Fibroblast of lung (primary cell): ENCODE measurements at regions not wholly inside any gene's neighbourhood (a gene's known extent, or its start where the extent isn't known, plus 50 kb on each side); places are given as distances from the start of the nearest gene placed in this dataset.
A peak's percentile ranks its signal among the peaks of the same experiment; 100 is the strongest.

Experiments used
- DNase-seq, 2 donors: peaks; one replicate each; pipeline versions ENCODE4 v3.0.0 to v3.0.0-alpha.2; 2010; ENCODE audit warnings: low read depth in 2 of 2
- H2AFZ ChIP-seq: 2 replicates; pipeline ENCODE4 v1.5.1; 2012; ENCODE audit warnings: low read length, control low read depth, inconsistent platforms
- H3K27ac ChIP-seq: 2 replicates; pipeline ENCODE4 v1.5.1; 2011; ENCODE audit warnings: low read length, control low read depth; ENCODE audit not compliant: insufficient read depth
- H3K27me3 ChIP-seq: 2 replicates; pipeline ENCODE4 v1.5.1; 2011; ENCODE audit warnings: mild to moderate bottlenecking, low read length; ENCODE audit not compliant: control insufficient read depth, insufficient read depth
- H3K36me3 ChIP-seq: 2 replicates; pipeline ENCODE4 v1.5.1; 2011; ENCODE audit warnings: low read length; ENCODE audit not compliant: control insufficient read depth, insufficient read depth
- H3K4me1 ChIP-seq: 2 replicates; pipeline ENCODE4 v1.5.1; 2011; ENCODE audit warnings: low read length; ENCODE audit not compliant: control insufficient read depth, insufficient read depth; ENCODE audit errors: extremely low read depth
- H3K4me2 ChIP-seq: 2 replicates; pipeline ENCODE4 v1.5.1; 2011; ENCODE audit warnings: low read length, control low read depth; ENCODE audit not compliant: insufficient read depth; ENCODE audit errors: extremely low read depth
- H3K4me3 ChIP-seq, 4 experiments: fragments of 200-600 bp in 1 of 4; sonication (generic) in 1 of 4; replicated peaks in 1 of 4; 2 replicates each; pipeline ENCODE4 v1.5.1; 2011 to 2016; ENCODE audit warnings: low read length in 4 of 4, low read depth in 3 of 4, mild to moderate bottlenecking in 3 of 4, control low read depth in 2 of 4, inconsistent platforms in 1 of 4, mixed read lengths in 1 of 4; ENCODE audit not compliant: insufficient read depth in 1 of 4; ENCODE audit errors: control extremely low read depth in 1 of 4
- H3K79me2 ChIP-seq: 2 replicates; pipeline ENCODE4 v1.5.1; 2012; ENCODE audit warnings: mild to moderate bottlenecking, low read length, inconsistent platforms; ENCODE audit not compliant: control insufficient read depth, insufficient read depth
- H3K9ac ChIP-seq: 2 replicates; pipeline ENCODE4 v1.5.1; 2011; ENCODE audit warnings: mild to moderate bottlenecking, low read length, control low read depth; ENCODE audit not compliant: insufficient read depth
- H3K9me3 ChIP-seq: 2 replicates; pipeline ENCODE4 v1.5.1; 2012; ENCODE audit warnings: low read depth, low read length; ENCODE audit not compliant: control insufficient read depth, insufficient read depth
- H4K20me1 ChIP-seq: 2 replicates; pipeline ENCODE4 v1.5.1; 2011; ENCODE audit warnings: low read length; ENCODE audit not compliant: control insufficient read depth, insufficient read depth; ENCODE audit errors: extremely low read depth
- CTCF ChIP-seq, 2 donors: IDR thresholded peaks in 1 of 2; conservative IDR thresholded peaks in 1 of 2; 1 replicate in 1 of 2; 2 replicates in 1 of 2; pipeline ENCODE4 v1.5.1; 2011 to 2012; ENCODE audit warnings: low read length in 2 of 2, control low read depth in 1 of 2, inconsistent platforms in 1 of 2, low read depth in 1 of 2, mild to moderate bottlenecking in 1 of 2
- EZH2 ChIP-seq: IDR thresholded peaks from 2 replicates; pipeline ENCODE4 v1.5.1; 2012; ENCODE audit warnings: low read length, control low read depth, mild to moderate bottlenecking; ENCODE audit errors: missing control alignments

- H3K36me3 ChIP-seq, result no peaks in the 10 kb centered on the region
- no peaks in the 10 kb centered on the region for H3K9me3 ChIP-seq
- H3K4me3 ChIP-seq, result no peak overlapping the region
- no peak overlapping the region for H3K27ac ChIP-seq
- no peaks in the 10 kb centered on the region for H3K79me2 ChIP-seq
- H3K27me3 ChIP-seq, result no peaks in the 10 kb centered on the region
- H3K4me2 ChIP-seq, result no peak overlapping the region
- H2AFZ ChIP-seq, result no peak overlapping the region
- H3K9ac ChIP-seq, result no peak overlapping the region
- no peak for DNase-seq
- no peaks in the 10 kb centered on the region for H4K20me1 ChIP-seq
- TF ChIP-seq CTCF (conservative IDR thresholded peaks at IDR 0.05 in 1 of 2, IDR thresholded peaks at IDR 0.05 in 1 of 2; ENCODE audit: low read depth in 1 of 2, low read length in 2 of 2) (no peak), EZH2 (no peak)
- no peaks in the 10 kb centered on the region for H3K4me1 ChIP-seq
These were observed 201.9 kb upstream of the BCOR start for GRCh38 chrX:40299641-40300046.

GRCh38 chrX:40298572-40299479 lies 201.1 kb upstream of the BCOR start:
- Histone ChIP-seq H3K4me2 (no peak overlapping the region), H3K9me3 (no peaks in the 10 kb centered on the region), H3K4me1 (no peaks in the 10 kb centered on the region), H3K36me3 (no peaks in the 10 kb centered on the region), H2AFZ (no peak overlapping the region), H3K27ac (no peak overlapping the region), H3K79me2 (no peaks in the 10 kb centered on the region), H3K4me3 (no peak overlapping the region), H4K20me1 (no peaks in the 10 kb centered on the region), H3K9ac (no peak overlapping the region), H3K27me3 (no peaks in the 10 kb centered on the region)
- peak in 1 of 2 donors; percentile 5 for DNase-seq
- no peak for TF ChIP-seq CTCF (conservative IDR thresholded peaks at IDR 0.05 in 1 of 2, IDR thresholded peaks at IDR 0.05 in 1 of 2; ENCODE audit: low read depth in 1 of 2, low read length in 2 of 2)
- no peak for TF ChIP-seq EZH2

- no peaks in the 10 kb centered on the region for H3K9me3 ChIP-seq
- no peaks in the 10 kb centered on the region for H3K27me3 ChIP-seq
- H3K9ac ChIP-seq, result no peak overlapping the region
- TF ChIP-seq EZH2, result no peak
- no peak for TF ChIP-seq CTCF (conservative IDR thresholded peaks at IDR 0.05 in 1 of 2, IDR thresholded peaks at IDR 0.05 in 1 of 2; ENCODE audit: low read depth in 1 of 2, low read length in 2 of 2)
- no peaks in the 10 kb centered on the region for H4K20me1 ChIP-seq
- DNase-seq, result no peak
- H3K36me3 ChIP-seq, result no peaks in the 10 kb centered on the region
- no peak overlapping the region for H3K27ac ChIP-seq
- H3K79me2 ChIP-seq, result no peaks in the 10 kb centered on the region
- no peak overlapping the region for H3K4me3 ChIP-seq
- H2AFZ ChIP-seq, result no peak overlapping the region
- no peak overlapping the region for H3K4me2 ChIP-seq
- no peaks in the 10 kb centered on the region for H3K4me1 ChIP-seq
These were observed 200.3 kb upstream of the BCOR start for GRCh38 chrX:40298069-40298468.
